GM12878 (cell line): ENCODE measurements at regions not wholly inside any gene's neighbourhood (a gene's known extent, or its start where the extent isn't known, plus 50 kb on each side); places are given as distances from the start of the nearest gene placed in this dataset.

Experiments used
- ATAC-seq: fragments of 200-7000 bp; cut with Tn5 transposase; 3 replicates; pipeline ENCODE4 v1.9.1; 2020; ENCODE audit warnings: mild to moderate bottlenecking, moderate library complexity
- BruUV-seq: library from RNA; stranded (reverse); fragments of 400-500 nt; replicated peaks from 2 replicates; lab custom pipeline; 2021; lab: Mats Ljungman, UMichigan
- CTCF ChIA-PET: fragments of 300-600 bp; sonication (Branson Sonifier 250); formaldehyde crosslinking; extraction: SDS; loops from one replicate; lab custom pipeline; 2021; ENCODE audit warnings: inconsistent platforms; lab: Yijun Ruan, JAX
- POLR2A ChIA-PET: fragments of 350-600 bp; formaldehyde crosslinking; extraction: SDS; loops from one replicate; lab custom pipeline; 2021; ENCODE audit warnings: inconsistent platforms; lab: Charles Lee
- RAD21 ChIA-PET: fragments of 300-600 bp; sonication (Branson Sonifier 250); formaldehyde crosslinking; loops from one replicate; lab custom pipeline; 2023; ENCODE audit warnings: antibody characterized with exemption; ENCODE audit not compliant: unreplicated experiment; lab: Charles Lee
- SMC1A ChIA-PET: fragments of 300-600 bp; sonication (Branson Sonifier 250); formaldehyde crosslinking; loops from one replicate; lab custom pipeline; 2023; ENCODE audit not compliant: unreplicated experiment, uncharacterized antibody; lab: Charles Lee
- DNase-seq: peaks from one replicate; pipeline ENCODE4 v3.0.0-alpha.2; 2011; ENCODE audit warnings: low read depth, low spot score
- FAIRE-seq: peaks from 3 replicates; lab custom pipeline; 2011; peaks lifted over from hg19 to GRCh38; lab: Jason Lieb, UNC
- H2AFZ ChIP-seq: 2 replicates; pipeline ENCODE4 v1.6.0; 2011; ENCODE audit warnings: low read depth, low read length, control low read depth; ENCODE audit not compliant: control insufficient read depth
- H3K27ac ChIP-seq: 2 replicates; pipeline ENCODE4 v1.5.1; 2011; ENCODE audit warnings: control low read depth; ENCODE audit not compliant: control insufficient read depth, insufficient read depth
- H3K27me3 ChIP-seq, 2 experiments: replicated peaks in 1 of 2; 2 replicates each; pipeline versions ENCODE4 v1.6.0 to v1.6.1; 2011; ENCODE audit warnings: low read length in 1 of 2; ENCODE audit not compliant: control insufficient read depth in 2 of 2, insufficient read depth in 2 of 2
- H3K36me3 ChIP-seq, 2 experiments: 2 replicates each; pipeline ENCODE4 v1.5.1; 2011; ENCODE audit warnings: low read length in 1 of 2; ENCODE audit not compliant: control insufficient read depth in 2 of 2, insufficient read depth in 2 of 2
- H3K4me1 ChIP-seq: 2 replicates; pipeline ENCODE4 v1.6.1; 2011; ENCODE audit warnings: mild to moderate bottlenecking, low read length, moderate library complexity, mixed read lengths; ENCODE audit not compliant: control insufficient read depth, insufficient read depth
- H3K4me2 ChIP-seq: 2 replicates; pipeline ENCODE4 v1.6.0; 2011; ENCODE audit warnings: control low read depth; ENCODE audit not compliant: control insufficient read depth, insufficient read depth
- H3K4me3 ChIP-seq: fragments of 200-600 bp; sonication (generic); 2 replicates; pipeline ENCODE4 v1.5.1; 2016
- H3K79me2 ChIP-seq: 2 replicates; pipeline ENCODE4 v1.6.0; 2011; ENCODE audit warnings: low read length; ENCODE audit not compliant: control insufficient read depth, insufficient read depth
- H3K9ac ChIP-seq: 2 replicates; pipeline ENCODE4 v1.8.0; 2011; ENCODE audit warnings: low read length, control low read depth, mixed read lengths; ENCODE audit not compliant: control insufficient read depth, insufficient read depth
- H3K9me3 ChIP-seq: replicated peaks from 3 replicates; pipeline ENCODE4 v1.5.1; 2011; ENCODE audit warnings: mild to moderate bottlenecking, low read length; ENCODE audit not compliant: control insufficient read depth, insufficient read depth
- H4K20me1 ChIP-seq: 2 replicates; pipeline ENCODE4 v1.6.0; 2011; ENCODE audit not compliant: control insufficient read depth, insufficient read depth
- BHLHE40 ChIP-seq, 2 experiments: fragments of 450-650 bp in 1 of 2; IDR thresholded peaks; 2 replicates each; pipeline ENCODE4 v1.6.1; 2011 to 2017; ENCODE audit warnings: low read depth in 2 of 2, borderline replicate concordance in 1 of 2, improper control_type of control experiment in 1 of 2, low read length in 1 of 2, mild to moderate bottlenecking in 1 of 2
- ESRRA ChIP-seq: IDR thresholded peaks from 2 replicates; pipeline ENCODE4 v1.6.1; 2012; ENCODE audit warnings: mild to moderate bottlenecking, low read length, improper control_type of control experiment
- HDGF ChIP-seq: fragments of 450-650 bp; IDR thresholded peaks from 2 replicates; pipeline ENCODE4 v1.6.1; 2016; ENCODE audit warnings: antibody characterized with exemption
- MEF2B ChIP-seq: fragments of 450-650 bp; IDR thresholded peaks from 2 replicates; pipeline ENCODE4 v1.6.1; 2018; ENCODE audit warnings: mild to moderate bottlenecking, moderate library complexity; ENCODE audit not compliant: partially characterized antibody, poor library complexity, severe bottlenecking
- NFYB ChIP-seq: IDR thresholded peaks from 2 replicates; pipeline ENCODE4 v1.6.1; 2011; ENCODE audit warnings: low read depth, mild to moderate bottlenecking, low read length, improper control_type of control experiment, moderate library complexity; ENCODE audit not compliant: insufficient read depth
- PAX5 ChIP-seq: IDR thresholded peaks from 2 replicates; pipeline ENCODE4 v1.6.1; 2011; ENCODE audit warnings: low read depth, low read length, borderline replicate concordance
- POLR2AphosphoS2 ChIP-seq: IDR thresholded peaks from 2 replicates; pipeline ENCODE4 v1.6.1; 2011; ENCODE audit warnings: low read depth, mild to moderate bottlenecking, low read length, improper control_type of control experiment, moderate library complexity
- RAD21 ChIP-seq: IDR thresholded peaks from 2 replicates; pipeline ENCODE4 v1.6.1; 2011; ENCODE audit warnings: mild to moderate bottlenecking, low read depth, low read length, moderate library complexity; ENCODE audit not compliant: insufficient read depth
- SP1 ChIP-seq: IDR thresholded peaks from one replicate; pipeline ENCODE4 v1.6.1; 2011; ENCODE audit warnings: low read depth, low read length
- YY1 ChIP-seq: IDR thresholded peaks from 2 replicates; pipeline ENCODE4 v1.6.1; 2011; ENCODE audit warnings: low read depth, mild to moderate bottlenecking, low read length
- ZBED1 ChIP-seq: IDR thresholded peaks from 2 replicates; pipeline ENCODE4 v1.6.1; 2016; ENCODE audit warnings: borderline replicate concordance
- ZBTB11 ChIP-seq: fragments of 450-650 bp; formaldehyde crosslinking; IDR thresholded peaks from 2 replicates; pipeline ENCODE4 v1.5.0; 2022; ENCODE audit warnings: mild to moderate bottlenecking, missing genetic modification characterization
- WGBS: methylation state at CpG from one replicate; pipeline ENCODE4 v1.1.6; 2016; ENCODE audit warnings: low lambda C conversion rate; ENCODE audit not compliant: insufficient replicate concordance, insufficient coverage; ENCODE audit errors: missing lambda C conversion rate; 5-methylcytosine and 5-hydroxymethylcytosine counted together
- in situ Hi-C: fragments of 300-500 bp; cut with MboI; formaldehyde crosslinking; loops from 9 replicates; pipeline ENCODE4 v1.14.3; 2018; ENCODE audit warnings: mixed read lengths
- intact Hi-C: fragments of 100-400 bp; cut with micrococcal nuclease; formaldehyde crosslinking; loops from one replicate; pipeline ENCODE4 v1.14.2; 2022; ENCODE audit not compliant: unreplicated experiment

GRCh38 chr21:43268086-43268803 lies 99.4 kb downstream of the CRYAA start (continued):
- TF ChIP-seq POLR2AphosphoS2 = no peak
- TF ChIP-seq HDGF = no peak
- TF ChIP-seq NFYB = no peak
- TF ChIP-seq RAD21 = no peak
- no peak for TF ChIP-seq BHLHE40 (IDR thresholded peaks at IDR 0.05; ENCODE audit: borderline replicate concordance in 1 of 2, low read depth in 2 of 2, low read length in 1 of 2)

DNA sequence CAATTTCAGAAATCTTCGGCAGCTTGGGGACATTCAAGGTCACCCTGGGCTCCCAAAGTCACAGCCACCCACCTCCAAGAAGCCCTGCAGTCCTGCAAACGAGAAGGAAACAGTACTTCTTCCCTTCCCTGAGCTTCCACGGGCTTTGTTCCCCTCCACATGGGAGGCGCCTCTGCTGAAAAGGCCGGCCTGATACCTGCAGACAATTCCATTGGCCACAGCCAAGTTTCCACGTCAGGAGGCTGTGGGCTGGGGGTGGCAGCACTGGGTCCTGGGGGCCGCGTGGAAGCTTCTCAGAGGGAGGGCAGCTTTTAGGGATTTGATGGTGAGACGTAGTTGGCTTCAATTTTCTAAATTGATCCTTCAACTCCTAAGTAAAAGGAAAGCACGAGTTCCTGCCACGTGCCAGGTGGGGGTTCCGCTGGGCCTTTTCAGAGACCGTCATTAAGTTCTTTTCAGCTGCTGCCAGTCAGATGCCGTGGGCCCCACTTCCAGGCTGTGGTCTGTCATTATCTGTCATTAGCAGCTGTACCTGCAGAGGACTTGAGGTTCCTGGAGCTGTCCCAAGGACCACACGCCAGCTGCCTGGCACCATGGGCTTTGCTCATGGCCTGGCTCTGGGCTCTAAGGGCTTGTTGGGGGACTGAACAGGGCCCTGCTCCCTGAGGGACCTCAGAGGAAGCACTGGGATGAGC lies 98.7 kb downstream of the CRYAA start:
- SMC1A ChIA-PET = interaction anchor here (1.2 to 1.4 kb wide), 2 partner anchors 75 to 85 kb away, joined by 4 read pairs; no protein-coding TSS in a partner anchor
- BruUV-seq = no TSS peak
- Histone ChIP-seq H3K27ac (no peak overlapping the region), H3K9ac (no peak overlapping the region), H3K4me2 (no peak overlapping the region), H4K20me1 (no peaks in the 10 kb centered on the region), H3K79me2 (no peaks in the 10 kb centered on the region), H3K36me3 (no peaks in the 10 kb centered on the region), H2AFZ (no peak overlapping the region), H3K27me3 (no peaks in the 10 kb centered on the region), H3K4me1 (0 out of 2 replicates have a peak, but pooled peaks cover 4% of the 10 kb centered on the region), H3K9me3 (peaks cover under 1% of the 10 kb centered on the region; the same call in 2 of the 3 replicates), H3K4me3 (no peak overlapping the region)
- CTCF ChIA-PET = interaction anchor here (0.6 kb wide), 1 partner anchor 1067 kb away, joined by 4 read pairs; no protein-coding TSS in a partner anchor
- ATAC-seq (no peak; the same call in 2 of the 3 replicates), FAIRE-seq (no peak), DNase-seq (no peak)
- RAD21 ChIA-PET = no interaction called here
- POLR2A ChIA-PET = no interaction called here
- intact Hi-C loops = no loop called here
- TF ChIP-seq ESRRA = no peak
- no peak for TF ChIP-seq SP1
- TF ChIP-seq MEF2B = no peak
- no peak for TF ChIP-seq YY1
- no peak for TF ChIP-seq ZBTB11 (CRISPR knock-in tag)
- no peak for TF ChIP-seq PAX5
- no peak for TF ChIP-seq ZBED1
- in situ Hi-C loops = no loop called here
- WGBS = 53% methylated on average over 15 of the region's 15 CpGs
